SK-N-MC (cell line): ENCODE measurements at regions not wholly inside any gene's neighbourhood (a gene's known extent, or its start where the extent isn't known, plus 50 kb on each side); places are given as distances from the start of the nearest gene placed in this dataset.
"Not testable (repeated sequence)": the region's sequence is repeated elsewhere in the genome, so short reads cannot be mapped to it uniquely, and the experiment has no call there.

Experiments
- EZH2 ChIP-seq: fragments of 200-600 bp; sonication (generic); IDR thresholded peaks from one replicate; pipeline ENCODE4 v1.6.1; 2017; ENCODE audit warnings: antibody characterized with exemption
- POLR2AphosphoS5 ChIP-seq: IDR thresholded peaks from 2 replicates; pipeline ENCODE4 v1.6.1; 2012; ENCODE audit warnings: mild to moderate bottlenecking, low read depth, low read length, borderline replicate concordance

GRCh38 chr7:153974603-153975002 lies 77.6 kb upstream of the DPP6 start:
- TF ChIP-seq EZH2, POLR2AphosphoS5: not testable (repeated sequence)
